NOMO-1 treated with DMSO at 0.1 percent for 48 hours (cell line): ENCODE measurements at regions not wholly inside any gene's neighbourhood (a gene's known extent, or its start where the extent isn't known, plus 50 kb on each side); places are given as distances from the start of the nearest gene placed in this dataset.

ENCODE experiments used
- DNase-seq: peaks from one replicate; lab custom pipeline; 2025; ENCODE audit not compliant: unreplicated experiment; lab: John Stamatoyannopoulos, UW

- DNase-seq = no peak
Observed at GRCh38 chr12:34393086-34393820, 371.0 kb downstream of the ALG10 start.

GRCh38 chr12:34393821-34394150 is 371.5 kb downstream of the ALG10 start:
- no peak for DNase-seq

GRCh38 chr12:34394211-34395055 is 372.1 kb downstream of the ALG10 start:
- no peak for DNase-seq

GRCh38 chr12:34395056-34396005 is 373.0 kb downstream of the ALG10 start:
- no peak for DNase-seq

- DNase-seq = no peak
Observed at GRCh38 chr12:34396006-34396860, 373.9 kb downstream of the ALG10 start.

GRCh38 chr12:34396861-34397590 is 374.7 kb downstream of the ALG10 start:
- DNase-seq = no peak

GRCh38 chr12:34397591-34398365 is 375.5 kb downstream of the ALG10 start:
- no peak for DNase-seq

- DNase-seq = no peak
Observed at GRCh38 chr12:34398366-34398705, 376.0 kb downstream of the ALG10 start.

- DNase-seq = no peak
Observed at GRCh38 chr12:34398706-34399630, 376.7 kb downstream of the ALG10 start.

GRCh38 chr12:34399631-34400410 is 377.5 kb downstream of the ALG10 start:
- DNase-seq = no peak

- DNase-seq = no peak
Observed at GRCh38 chr12:34400411-34400881, 378.1 kb downstream of the ALG10 start.

GRCh38 chr12:34400986-34401658 is 378.8 kb downstream of the ALG10 start:
- DNase-seq = no peak

- no peak for DNase-seq
Observed at GRCh38 chr12:34401659-34402227, 379.4 kb downstream of the ALG10 start.

- no peak for DNase-seq
Observed at GRCh38 chr12:34402228-34402898, 380.1 kb downstream of the ALG10 start.

- DNase-seq = no peak
Observed at GRCh38 chr12:34402899-34403705, 380.8 kb downstream of the ALG10 start.
